ENCODE measurements at regions not wholly inside any gene's neighbourhood (a gene's known extent, or its start where the extent isn't known, plus 50 kb on each side); places are given as distances from the start of the nearest gene placed in this dataset.

DNA sequence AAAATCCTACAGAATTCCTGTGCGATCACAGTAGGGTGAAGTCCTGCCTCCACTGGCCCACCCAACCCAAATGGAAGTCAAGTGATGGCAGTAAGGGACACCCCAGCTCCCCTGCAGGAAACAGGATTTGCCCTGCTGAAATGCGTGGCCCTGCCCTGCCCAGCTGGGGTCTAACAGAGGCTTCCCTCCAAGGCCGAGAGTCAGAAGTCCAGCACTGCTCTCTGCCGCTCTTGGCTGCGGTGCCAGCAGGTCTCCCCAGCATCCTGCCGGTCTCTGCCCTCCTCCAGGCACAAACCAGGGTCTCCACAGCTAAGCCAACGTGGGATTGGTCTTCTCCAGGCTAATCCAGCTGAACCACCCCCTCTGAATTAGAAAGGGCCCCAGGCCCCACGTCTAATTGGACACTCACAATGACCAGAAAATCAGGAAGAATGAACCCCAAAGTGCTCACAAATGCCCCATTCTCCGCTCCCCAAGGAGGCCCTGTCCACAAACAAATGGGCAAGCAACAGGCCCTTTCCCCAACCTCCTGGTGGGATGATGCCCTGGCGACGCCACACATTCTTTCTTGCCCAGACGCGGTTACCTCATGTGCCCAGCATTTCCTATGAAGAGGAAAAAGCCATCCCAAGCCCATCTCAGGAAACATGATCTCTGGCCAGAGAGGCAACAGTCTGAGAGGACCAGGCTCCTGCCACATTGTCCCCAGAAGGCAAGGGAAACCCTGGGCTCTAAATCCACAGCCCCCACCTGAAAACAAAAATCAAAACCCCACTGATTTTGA, 117.2 kb downstream of the BANF2 start:
- H3K9me3 ChIP-seq = peaks cover 0 to 10% (median 4%) of the 10 kb centered on the region in 8 donors
- TF ChIP-seq POLR2A (IDR thresholded peaks at IDR 0.05) (no peak), POLR2AphosphoS5 (IDR thresholded peaks at IDR 0.05) (no peak)
- TF ChIP-seq, protein P1, sequence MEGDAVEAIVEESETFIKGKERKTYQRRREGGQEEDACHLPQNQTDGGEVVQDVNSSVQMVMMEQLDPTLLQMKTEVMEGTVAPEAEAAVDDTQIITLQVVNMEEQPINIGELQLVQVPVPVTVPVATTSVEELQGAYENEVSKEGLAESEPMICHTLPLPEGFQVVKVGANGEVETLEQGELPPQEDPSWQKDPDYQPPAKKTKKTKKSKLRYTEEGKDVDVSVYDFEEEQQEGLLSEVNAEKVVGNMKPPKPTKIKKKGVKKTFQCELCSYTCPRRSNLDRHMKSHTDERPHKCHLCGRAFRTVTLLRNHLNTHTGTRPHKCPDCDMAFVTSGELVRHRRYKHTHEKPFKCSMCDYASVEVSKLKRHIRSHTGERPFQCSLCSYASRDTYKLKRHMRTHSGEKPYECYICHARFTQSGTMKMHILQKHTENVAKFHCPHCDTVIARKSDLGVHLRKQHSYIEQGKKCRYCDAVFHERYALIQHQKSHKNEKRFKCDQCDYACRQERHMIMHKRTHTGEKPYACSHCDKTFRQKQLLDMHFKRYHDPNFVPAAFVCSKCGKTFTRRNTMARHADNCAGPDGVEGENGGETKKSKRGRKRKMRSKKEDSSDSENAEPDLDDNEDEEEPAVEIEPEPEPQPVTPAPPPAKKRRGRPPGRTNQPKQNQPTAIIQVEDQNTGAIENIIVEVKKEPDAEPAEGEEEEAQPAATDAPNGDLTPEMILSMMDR (IDR thresholded peaks at IDR 0.05 in 8 of 11, conservative IDR thresholded peaks at IDR 0.05 in 3 of 11) = no peak
- no peaks in the 10 kb centered on the region for H3K27me3 ChIP-seq (replicated peaks in 1 of 7)
- H3K27ac ChIP-seq = no peak overlapping the region
- 77 to 89% (median 83%) methylated on average over 13 of the region's 13 CpGs for WGBS, 5 donors
- H3K4me3 ChIP-seq = no peak overlapping the region
- no peaks in the 10 kb centered on the region for H3K36me3 ChIP-seq
- intact Hi-C loops (cut with DNase I; ENCODE audit: low total_unique reads) = no loop called here
- H3K4me1 ChIP-seq = peaks cover 0 to 1% (median 0%) of the 10 kb centered on the region in 6 donors
- DNase-seq = no peak

GRCh38 chr20:17811628-17811965, 111.8 kb downstream of the BANF2 start:
- Histone ChIP-seq H3K27me3 (replicated peaks in 1 of 7) (no peaks in the 10 kb centered on the region), H3K4me1 (peaks cover 0 to 43% (median 4%) of the 10 kb centered on the region in 6 donors), H3K36me3 (no peaks in the 10 kb centered on the region), H3K4me3 (no peak overlapping the region), H3K27ac (no peak overlapping the region), H3K9me3 (no peaks in the 10 kb centered on the region)
- intact Hi-C loops (cut with DNase I; ENCODE audit: low total_unique reads) = no loop called here
- 71 to 87% (median 78%) methylated on average over 4 of the region's 4 CpGs for WGBS, 5 donors
- no peak for DNase-seq
- TF ChIP-seq POLR2AphosphoS5 (IDR thresholded peaks at IDR 0.05) (no peak), POLR2A (IDR thresholded peaks at IDR 0.05) (no peak)
- TF ChIP-seq, protein P1 (IDR thresholded peaks at IDR 0.05 in 8 of 11, conservative IDR thresholded peaks at IDR 0.05 in 3 of 11) = no peak

- Histone ChIP-seq H3K27me3 (replicated peaks in 1 of 7) (no peaks in the 10 kb centered on the region), H3K4me3 (no peak overlapping the region), H3K9me3 (no peaks in the 10 kb centered on the region), H3K36me3 (no peaks in the 10 kb centered on the region), H3K4me1 (peaks cover 0 to 48% (median 4%) of the 10 kb centered on the region in 6 donors), H3K27ac (no peak overlapping the region)
- intact Hi-C loops (cut with DNase I; ENCODE audit: low total_unique reads) = no loop called here
- no peak for TF ChIP-seq POLR2A (IDR thresholded peaks at IDR 0.05)
- no peak for TF ChIP-seq POLR2AphosphoS5 (IDR thresholded peaks at IDR 0.05)
- TF ChIP-seq, protein P1 (IDR thresholded peaks at IDR 0.05 in 8 of 11, conservative IDR thresholded peaks at IDR 0.05 in 3 of 11) = no peak
- no peak for DNase-seq
- 80 to 94% (median 86%) methylated on average over 8 to 9 of the region's 9 CpGs for WGBS, 5 donors
These were observed 111.3 kb downstream of the BANF2 start for GRCh38 chr20:17810847-17811627.

DNA sequence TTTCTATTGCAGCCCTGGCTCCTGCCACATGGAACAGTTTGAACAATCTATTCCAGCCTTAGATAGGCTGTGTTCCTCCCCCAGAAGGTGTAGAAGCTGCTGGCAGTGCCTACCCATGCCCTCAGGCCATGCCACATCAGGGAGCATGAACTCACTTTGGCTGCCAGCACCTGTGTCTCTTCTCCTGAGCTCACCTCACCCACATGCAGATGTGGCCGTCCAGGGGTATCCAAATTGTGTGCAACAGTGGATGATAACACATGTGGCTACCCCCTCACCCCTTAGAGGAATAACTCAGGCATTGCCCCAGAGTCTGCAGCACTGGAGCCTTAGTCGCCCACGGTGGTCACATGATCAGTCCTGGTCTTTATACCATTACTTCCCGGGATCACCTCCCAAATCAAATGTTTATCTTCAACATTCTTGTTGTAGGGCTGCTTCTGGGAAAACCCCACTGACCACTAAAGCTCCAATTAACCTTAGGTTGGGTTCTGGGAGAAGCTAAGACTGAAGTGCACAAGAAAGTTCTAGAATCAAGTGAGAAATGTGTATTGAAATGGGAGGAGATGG, 110.4 kb downstream of the BANF2 start:
- WGBS, 5 donors = 63 to 84% (median 68%) methylated on average over 4 of the region's 4 CpGs
- Histone ChIP-seq H3K36me3 (no peaks in the 10 kb centered on the region), H3K9me3 (no peaks in the 10 kb centered on the region), H3K27ac (no peak overlapping the region), H3K4me1 (peaks cover 0 to 48% (median 4%) of the 10 kb centered on the region in 6 donors), H3K4me3 (no peak overlapping the region), H3K27me3 (replicated peaks in 1 of 7) (no peaks in the 10 kb centered on the region)
- no peak for TF ChIP-seq POLR2AphosphoS5 (IDR thresholded peaks at IDR 0.05)
- TF ChIP-seq, protein P1 (IDR thresholded peaks at IDR 0.05 in 8 of 11, conservative IDR thresholded peaks at IDR 0.05 in 3 of 11) = no peak
- TF ChIP-seq POLR2A (IDR thresholded peaks at IDR 0.05) = no peak
- intact Hi-C loops (cut with DNase I; ENCODE audit: low total_unique reads) = no loop called here
- DNase-seq = no peak
